Lower lobe of right lung (tissue), 2 donors: ENCODE measurements at regions not wholly inside any gene's neighbourhood (a gene's known extent, or its start where the extent isn't known, plus 50 kb on each side); places are given as distances from the start of the nearest gene placed in this dataset.
"Not testable (repeated sequence)": the region's sequence is repeated elsewhere in the genome, so short reads cannot be mapped to it uniquely, and the experiment has no call there.

ENCODE experiments used
- ATAC-seq, 2 donors: fragments of 200-7000 bp; cut with Tn5 transposase; one replicate each; pipeline ENCODE4 v1.9.1; 2020 to 2022; ENCODE audit warnings: mild to moderate bottlenecking in 2 of 2, moderate library complexity in 2 of 2
- DNase-seq: peaks from one replicate; pipeline ENCODE4 v3.0.0-alpha.2; 2020
- H3K27ac ChIP-seq: fragments of 200-600 bp; one replicate; pipeline ENCODE4 v1.8.0; 2022
- H3K27me3 ChIP-seq: fragments of 200-600 bp; one replicate; pipeline ENCODE4 v1.8.0; 2022; ENCODE audit warnings: low read depth
- H3K36me3 ChIP-seq: fragments of 200-600 bp; one replicate; pipeline ENCODE4 v1.8.0; 2022; ENCODE audit warnings: mild to moderate bottlenecking
- H3K4me1 ChIP-seq: fragments of 200-600 bp; one replicate; pipeline ENCODE4 v1.8.0; 2022
- H3K4me3 ChIP-seq: fragments of 200-600 bp; one replicate; pipeline ENCODE4 v1.8.0; 2022; ENCODE audit warnings: mild to moderate bottlenecking
- H3K9me3 ChIP-seq: fragments of 200-600 bp; one replicate; pipeline ENCODE4 v1.8.0; 2022
- CTCF ChIP-seq: fragments of 200-600 bp; IDR thresholded peaks from one replicate; pipeline ENCODE4 v1.8.0; 2022; ENCODE audit warnings: antibody characterized with exemption, mild to moderate bottlenecking
- intact Hi-C: fragments of 100-400 bp; cut with DNase I; formaldehyde crosslinking; loops from one replicate; pipeline ENCODE4 v1.11.0; 2022
- donor health status: DM: no; HTN: yes; CAD: no; lungs with severe emphysema.

GRCh38 chr6:37078814-37079213 lies 73.4 kb downstream of the FGD2 start:
- TF ChIP-seq CTCF = no peak
- Histone ChIP-seq H3K9me3 (no peaks in the 10 kb centered on the region), H3K4me1 (peaks cover 28% of the 10 kb centered on the region), H3K27me3 (no peaks in the 10 kb centered on the region), H3K4me3 (no peak overlapping the region), H3K27ac (no peak overlapping the region), H3K36me3 (no peaks in the 10 kb centered on the region)
- intact Hi-C loops = no loop called here
- ATAC-seq (no peak), DNase-seq (no peak)

- DNase-seq (no peak), ATAC-seq (no peak)
- Histone ChIP-seq H3K9me3 (no peaks in the 10 kb centered on the region), H3K4me1 (peaks cover 40% of the 10 kb centered on the region), H3K36me3 (no peaks in the 10 kb centered on the region), H3K4me3 (no peak overlapping the region), H3K27ac (no peak overlapping the region), H3K27me3 (no peaks in the 10 kb centered on the region)
- TF ChIP-seq CTCF = no peak
- intact Hi-C loops = no loop called here
Observed at GRCh38 chr6:37081042-37081607, 75.7 kb downstream of the FGD2 start.

- ATAC-seq (no peak), DNase-seq (no peak)
- Histone ChIP-seq H3K9me3 (no peaks in the 10 kb centered on the region), H3K4me1 (peaks cover 34% of the 10 kb centered on the region), H3K27ac (no peak overlapping the region), H3K27me3 (no peaks in the 10 kb centered on the region), H3K4me3 (no peak overlapping the region), H3K36me3 (no peaks in the 10 kb centered on the region)
- TF ChIP-seq CTCF = no peak
- intact Hi-C loops = no loop called here
Observed at GRCh38 chr6:37082390-37083130, 77.1 kb downstream of the FGD2 start.

- intact Hi-C loops = no loop called here
- DNase-seq = peak; percentile 91
Observed at GRCh38 chr6:37083243-37084138, 78.0 kb downstream of the FGD2 start.

GRCh38 chr6:37084665-37085064 lies 79.2 kb downstream of the FGD2 start:
- H3K27ac ChIP-seq, H3K27me3 ChIP-seq, intact Hi-C loops, H3K4me3 ChIP-seq, ATAC-seq, H3K9me3 ChIP-seq, DNase-seq, H3K36me3 ChIP-seq: not testable (repeated sequence)
- H3K4me1 ChIP-seq = peaks cover 32% of the 10 kb centered on the region

More at GRCh38 chr6:37083243-37084138, 78.0 kb downstream of the FGD2 start:
- no peaks in the 10 kb centered on the region for H3K36me3 ChIP-seq
- peak overlapping the region; percentile 46 for H3K27ac ChIP-seq
- peak; percentile 94 to 97 for ATAC-seq
- H3K4me1 ChIP-seq = peaks cover 32% of the 10 kb centered on the region
- no peaks in the 10 kb centered on the region for H3K9me3 ChIP-seq
- H3K27me3 ChIP-seq = no peaks in the 10 kb centered on the region
- no peak overlapping the region for H3K4me3 ChIP-seq
- no peak for TF ChIP-seq CTCF
